Umbilical cord (tissue), 1 donor: ENCODE measurements at regions not wholly inside any gene's neighbourhood (a gene's known extent, or its start where the extent isn't known, plus 50 kb on each side); places are given as distances from the start of the nearest gene placed in this dataset.
A peak's percentile ranks its signal among the peaks of the same experiment; 100 is the strongest.
"Not testable (repeated sequence)": the region's sequence is repeated elsewhere in the genome, so short reads cannot be mapped to it uniquely, and the experiment has no call there.

Experiments
- DNase-seq: peaks from one replicate; pipeline ENCODE4 v3.0.0-alpha.2; 2015; ENCODE audit warnings: low spot score

DNA sequence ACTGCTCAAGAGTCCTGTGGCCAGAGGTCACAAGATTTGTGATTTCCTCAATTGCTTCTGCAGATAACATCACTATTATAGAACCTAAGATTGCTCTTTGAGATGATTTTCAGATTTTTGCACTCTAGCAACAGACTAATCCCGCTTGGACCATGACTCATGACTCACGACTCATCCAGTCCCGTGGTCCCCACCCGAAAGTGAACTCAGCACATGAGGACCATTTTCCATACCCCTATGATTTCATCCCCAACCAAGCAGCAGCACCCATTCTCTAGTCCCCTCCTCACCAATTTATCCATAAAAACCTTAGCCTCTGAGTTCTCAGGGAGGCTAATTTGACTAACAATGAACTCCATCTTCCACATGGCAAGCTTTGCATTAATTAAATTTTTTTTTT lies 106.3 kb upstream of the ALCAM start:
- no peak for DNase-seq

DNA sequence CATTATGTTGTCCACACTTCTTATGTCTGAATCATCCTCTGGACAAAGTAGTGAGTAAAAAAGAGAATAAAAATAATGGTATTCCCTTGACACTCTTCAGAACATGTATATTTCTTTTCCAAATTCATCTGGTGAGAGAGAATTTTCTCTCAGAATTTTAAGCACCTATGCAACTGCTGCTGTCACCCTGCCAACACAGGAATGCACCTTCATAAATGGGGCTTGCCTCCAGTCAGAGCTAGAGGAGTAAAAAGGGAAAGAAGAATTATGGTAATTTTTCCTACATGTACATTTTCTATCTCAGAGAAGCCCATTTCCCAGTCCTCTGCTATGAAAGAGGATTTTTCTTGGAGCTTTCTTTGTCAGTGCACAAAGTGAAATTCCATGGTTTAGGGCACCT lies 92.2 kb upstream of the ALCAM start:
- DNase-seq: no peak

DNA sequence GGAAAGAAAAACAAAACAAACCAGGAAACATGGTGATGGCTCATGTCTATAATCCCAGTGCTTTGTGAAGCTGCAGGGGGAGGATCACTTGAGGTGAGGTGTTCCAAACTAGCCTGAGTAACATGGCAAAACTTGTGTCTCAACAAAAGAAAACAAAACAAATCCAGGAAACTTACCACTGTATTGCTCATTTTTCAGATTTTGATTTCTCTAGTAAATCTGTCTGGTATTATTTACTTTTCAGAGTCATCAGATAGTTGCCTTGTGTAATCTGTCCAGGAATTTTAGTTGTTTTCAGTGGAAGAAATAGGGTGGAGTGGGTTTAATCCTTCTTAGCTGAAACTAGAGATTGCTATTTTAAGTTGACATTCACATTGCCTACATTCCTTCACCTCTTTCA lies 91.8 kb upstream of the ALCAM start:
- peak; percentile 1 for DNase-seq

DNA sequence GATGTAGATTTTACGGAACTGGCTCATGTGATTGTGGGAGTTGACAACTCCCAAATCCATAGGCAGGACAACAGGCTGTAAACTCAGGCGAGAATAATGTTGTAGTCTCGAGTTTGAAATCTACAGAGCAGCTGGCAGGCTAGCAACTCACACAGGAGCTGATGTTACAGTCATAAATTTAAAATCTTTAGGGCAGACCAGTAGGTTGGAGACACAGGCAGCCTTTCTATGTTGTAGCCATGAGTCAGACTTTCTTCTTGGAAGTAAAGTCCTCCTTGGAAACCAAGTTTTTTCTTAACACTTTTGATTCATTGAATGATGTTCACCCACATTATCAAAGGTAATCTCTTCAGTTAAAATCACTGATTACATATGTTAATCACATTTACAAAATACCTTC lies 89.1 kb upstream of the ALCAM start:
- no peak for DNase-seq

DNA sequence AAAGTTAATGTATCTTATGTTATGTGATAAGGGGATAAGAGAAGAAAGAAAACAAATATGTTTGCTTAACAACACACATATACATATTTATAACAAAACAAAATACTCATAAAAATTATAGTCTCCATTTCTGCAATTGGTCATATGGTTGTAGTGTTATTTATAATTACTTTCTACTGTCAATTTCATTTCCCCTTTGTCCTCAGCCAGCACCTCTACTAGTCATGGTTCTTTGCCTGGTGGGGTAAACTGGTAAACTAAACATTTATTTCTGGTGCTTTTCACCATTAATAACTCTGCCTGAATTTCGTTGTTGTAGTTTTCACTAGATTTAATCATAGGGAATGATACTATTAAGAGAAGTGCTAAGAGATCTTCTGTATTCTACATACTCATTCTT lies 88.0 kb upstream of the ALCAM start:
- DNase-seq: no peak

DNA sequence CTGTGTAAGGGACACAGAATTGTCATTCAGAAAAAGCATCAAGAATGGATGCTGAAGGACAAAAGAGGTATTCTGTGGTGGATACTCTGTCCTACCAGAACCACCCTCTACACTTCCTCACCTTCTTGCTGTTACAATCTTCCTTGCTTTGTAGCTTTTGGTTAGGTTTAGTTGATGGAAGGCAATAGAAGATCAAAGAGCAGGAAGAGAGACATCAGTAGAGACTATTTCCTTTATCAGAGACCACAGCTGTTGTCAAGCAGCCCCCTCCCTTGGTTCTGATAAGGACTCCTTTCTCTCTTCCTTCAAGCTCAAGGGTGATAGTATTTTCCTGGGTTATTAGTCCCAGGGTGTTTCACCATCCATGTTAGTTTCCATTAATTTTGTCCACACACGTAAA lies 84.7 kb upstream of the ALCAM start:
- no peak for DNase-seq

DNA sequence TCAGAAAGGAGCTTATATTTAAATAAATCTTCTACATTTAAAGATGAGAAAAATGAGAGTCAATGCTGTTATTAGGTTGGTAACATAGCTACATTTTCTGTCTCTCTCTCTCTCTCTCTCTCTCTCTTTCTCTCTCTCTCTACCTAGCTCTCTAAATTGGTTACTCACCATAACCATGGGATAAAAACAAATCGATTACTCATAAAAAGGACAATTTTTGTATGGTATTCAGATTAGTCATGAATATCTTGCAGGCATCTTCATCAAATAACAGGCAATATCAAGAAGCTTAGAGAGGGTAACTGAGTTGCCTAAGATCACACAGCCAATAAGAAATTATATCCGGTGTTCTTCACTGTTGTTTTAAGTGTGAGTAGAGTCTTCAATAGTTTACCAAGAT lies 81.8 kb upstream of the ALCAM start:
- DNase-seq: no peak

DNA sequence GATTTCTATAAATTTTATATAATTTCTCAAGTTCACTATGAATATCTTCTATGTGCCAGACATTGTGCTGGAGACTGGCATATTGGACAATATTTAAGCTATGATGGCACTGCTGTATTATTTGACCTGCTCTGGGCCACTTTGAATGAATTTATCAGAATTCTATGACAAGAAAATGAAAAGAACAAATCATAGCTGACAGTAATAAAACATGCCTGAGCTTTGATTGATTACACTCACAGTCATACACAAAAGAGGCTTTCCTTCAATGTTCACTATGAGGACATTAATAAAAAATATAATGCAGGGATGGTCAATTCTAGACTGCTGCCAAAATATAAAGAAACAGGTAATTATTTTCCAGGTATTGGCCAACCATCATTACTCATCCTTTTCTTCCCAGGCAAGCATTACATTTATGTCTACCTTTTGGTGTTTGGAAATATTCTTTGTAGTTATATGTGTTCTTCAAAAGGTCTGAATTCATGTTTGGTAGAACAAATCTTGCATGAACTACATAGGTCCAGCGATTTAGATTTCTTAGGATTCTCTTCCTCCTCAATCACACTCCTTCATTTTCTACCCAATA lies 81.0 kb upstream of the ALCAM start:
- DNase-seq: no peak

DNA sequence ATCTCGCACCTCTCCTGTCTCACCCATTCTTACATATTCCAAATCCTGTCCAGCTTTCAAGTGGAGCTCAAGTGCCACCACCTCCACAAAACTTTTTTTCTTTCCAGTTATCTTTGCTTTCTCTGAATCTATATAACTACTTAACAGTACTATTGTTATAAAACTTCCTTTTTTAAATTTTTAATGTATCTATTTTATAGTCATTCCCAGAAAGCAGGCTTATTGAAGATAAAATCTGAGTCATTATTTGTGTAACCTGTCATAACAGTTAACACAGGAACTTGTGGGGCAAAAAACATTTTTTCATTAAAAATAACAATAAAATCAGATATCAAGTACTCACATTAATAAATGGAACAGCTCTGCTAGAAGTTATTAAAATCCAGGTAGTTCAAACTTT lies 73.3 kb upstream of the ALCAM start:
- no peak for DNase-seq

DNA sequence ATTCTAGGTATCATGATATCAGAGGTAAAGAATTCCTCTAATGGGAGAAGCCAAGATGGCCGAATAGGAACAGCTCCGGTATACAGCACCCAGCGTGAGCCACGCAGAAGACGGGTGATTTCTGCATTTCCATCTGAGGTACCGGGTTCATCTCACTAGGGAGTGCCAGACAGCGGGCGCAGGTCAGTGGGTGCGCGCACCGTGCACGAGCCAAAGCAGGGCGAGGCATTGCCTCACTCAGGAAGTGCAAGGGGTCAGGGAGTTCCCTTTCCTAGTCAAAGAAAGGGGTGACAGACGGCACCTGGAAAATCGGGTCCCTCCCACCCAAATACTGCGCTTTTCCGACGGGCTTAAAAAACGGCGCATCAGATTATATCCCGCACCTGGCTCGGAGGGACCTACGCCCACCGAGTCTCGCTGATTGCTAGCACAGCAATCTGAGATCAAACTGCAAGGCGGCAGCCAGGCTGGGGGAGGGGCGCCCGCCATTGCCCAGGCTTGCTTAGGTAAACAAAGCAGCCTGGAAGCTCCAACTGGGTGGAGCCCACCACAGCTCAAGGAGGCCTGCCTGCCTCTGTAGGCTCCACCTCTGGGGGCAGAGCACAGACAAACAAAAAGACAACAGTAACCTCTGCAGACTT lies 70.4 kb upstream of the ALCAM start:
- not testable (repeated sequence) for DNase-seq

DNA sequence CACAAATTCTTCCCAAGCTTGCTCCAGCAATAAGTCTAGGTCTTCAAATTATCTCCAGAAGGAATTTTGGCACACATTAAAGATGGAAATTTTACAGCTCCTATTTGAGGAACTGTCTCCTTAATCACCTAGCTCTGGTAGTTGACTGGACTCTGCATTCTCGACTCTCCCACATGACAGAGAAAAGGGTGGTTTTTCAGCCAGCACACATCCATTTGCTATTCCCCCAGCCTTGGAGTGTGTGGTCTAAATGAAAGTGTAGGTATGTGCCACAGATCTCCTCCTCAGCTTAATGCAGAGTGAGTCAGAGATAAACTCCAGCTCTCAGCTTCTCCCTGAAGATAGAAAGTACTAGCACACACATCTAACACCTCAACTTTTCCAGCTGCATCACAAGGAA lies 62.2 kb upstream of the ALCAM start:
- no peak for DNase-seq

DNA sequence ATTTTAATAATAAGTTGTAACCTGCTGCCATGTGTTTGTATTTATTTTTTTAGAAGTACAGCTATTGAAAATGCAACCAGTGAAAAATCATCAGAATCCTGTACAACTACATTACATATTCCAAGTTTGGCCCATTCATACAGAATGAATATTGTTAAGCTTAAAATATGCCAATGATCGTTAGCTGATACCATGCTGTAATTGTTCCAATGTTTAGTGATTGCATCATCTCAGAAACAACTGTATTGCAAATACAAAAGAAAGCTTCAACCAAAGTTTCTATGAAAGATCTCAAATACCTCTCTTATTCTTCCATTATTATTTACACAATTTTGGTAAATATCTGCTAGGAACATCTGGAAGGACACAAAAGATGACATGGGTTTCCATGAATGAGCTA lies 51.6 kb upstream of the ALCAM start:
- DNase-seq: no peak

DNA sequence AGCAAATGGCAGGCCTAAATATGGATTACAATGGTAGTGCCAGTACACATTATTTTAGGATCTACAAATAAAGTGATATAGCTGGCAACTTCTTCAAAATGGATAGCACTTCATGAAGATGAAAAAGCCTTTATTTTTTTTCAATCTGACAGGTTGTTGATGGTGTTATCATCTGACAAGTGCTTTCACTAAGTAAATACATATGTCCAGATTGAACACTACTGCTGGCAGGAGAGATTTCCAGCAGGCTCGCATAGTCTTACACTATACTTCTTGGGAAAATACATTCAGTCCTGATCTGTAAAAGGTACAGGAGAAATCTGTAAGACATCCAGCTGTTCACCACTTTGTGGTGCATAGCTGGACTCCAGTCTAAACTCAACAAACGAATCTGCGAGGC lies 50.9 kb upstream of the ALCAM start:
- DNase-seq: no peak

DNA sequence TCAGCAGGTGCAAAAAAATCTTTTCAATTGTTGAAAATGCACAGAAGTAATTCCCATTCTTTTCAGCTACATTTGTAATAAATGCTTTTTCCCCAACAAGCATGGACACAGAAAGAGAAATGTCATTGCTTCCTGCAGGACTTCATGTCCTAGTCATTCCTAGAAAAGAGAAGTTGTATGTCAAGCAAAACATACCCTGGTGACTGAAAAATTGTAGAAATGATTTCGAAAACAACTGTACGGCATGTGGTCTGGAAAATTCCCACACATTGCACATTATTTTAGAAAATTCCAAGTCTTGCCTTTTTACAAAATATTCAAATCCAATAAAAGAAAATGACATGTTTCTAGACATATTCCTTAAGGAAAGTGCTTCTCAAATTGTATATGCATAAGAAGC lies 50.4 kb upstream of the ALCAM start:
- DNase-seq: no peak
